HEK293T (cell line): ENCODE measurements at regions not wholly inside any gene's neighbourhood (a gene's known extent, or its start where the extent isn't known, plus 50 kb on each side); places are given as distances from the start of the nearest gene placed in this dataset.

Experiments
- CTCF ChIA-PET: fragments of 350-600 bp; formaldehyde crosslinking; extraction: SDS; loops from one replicate; lab custom pipeline; 2021; ENCODE audit warnings: antibody characterized with exemption, inconsistent platforms; lab: Yijun Ruan, JAX
- POLR2A ChIA-PET: fragments of 350-600 bp; formaldehyde crosslinking; extraction: SDS; loops from one replicate; lab custom pipeline; 2020; ENCODE audit warnings: antibody characterized with exemption, inconsistent platforms; lab: Yijun Ruan, JAX
- DNase-seq: peaks from one replicate; pipeline ENCODE4 v3.0.0; 2012; ENCODE audit warnings: mixed read lengths; ENCODE audit errors: extremely low spot score
- ARNT ChIP-seq: fragments of 450-650 bp; IDR thresholded peaks from 2 replicates; pipeline ENCODE4 v1.6.1; 2017; ENCODE audit warnings: mild to moderate bottlenecking
- BHLHE40 ChIP-seq: fragments of 450-650 bp; IDR thresholded peaks from 2 replicates; pipeline ENCODE4 v1.6.1; 2016; ENCODE audit warnings: mild to moderate bottlenecking, moderate library complexity, borderline replicate concordance
- CTBP1 ChIP-seq: fragments of 450-650 bp; IDR thresholded peaks from 2 replicates; pipeline ENCODE4 v1.6.1; 2016; ENCODE audit warnings: borderline replicate concordance
- ELF4 ChIP-seq: fragments of 450-650 bp; IDR thresholded peaks from 2 replicates; pipeline ENCODE4 v1.6.1; 2017; ENCODE audit warnings: antibody characterized with exemption
- FOXA1 ChIP-seq: fragments of 450-650 bp; IDR thresholded peaks from 2 replicates; pipeline ENCODE4 v1.6.1; 2016; ENCODE audit warnings: mild to moderate bottlenecking
- FOXK2 ChIP-seq: fragments of 450-650 bp; IDR thresholded peaks from 2 replicates; pipeline ENCODE4 v1.6.1; 2016; ENCODE audit warnings: mild to moderate bottlenecking
- FOXM1 ChIP-seq: fragments of 450-650 bp; IDR thresholded peaks from 2 replicates; pipeline ENCODE4 v1.6.1; 2017; ENCODE audit warnings: mild to moderate bottlenecking, borderline replicate concordance
- HDGF ChIP-seq: fragments of 450-650 bp; IDR thresholded peaks from 2 replicates; pipeline ENCODE4 v1.6.1; 2017; ENCODE audit warnings: antibody characterized with exemption, borderline replicate concordance
- L3MBTL2 ChIP-seq: fragments of 450-650 bp; conservative IDR thresholded peaks from 2 replicates; pipeline ENCODE4 v1.6.1; 2016; ENCODE audit warnings: mild to moderate bottlenecking
- LEF1 ChIP-seq: fragments of 450-650 bp; IDR thresholded peaks from 2 replicates; pipeline ENCODE4 v1.6.1; 2017; ENCODE audit warnings: mild to moderate bottlenecking, borderline replicate concordance
- NFRKB ChIP-seq: fragments of 450-650 bp; IDR thresholded peaks from 2 replicates; pipeline ENCODE4 v1.6.1; 2016; ENCODE audit warnings: mild to moderate bottlenecking, moderate library complexity
- PKNOX1 ChIP-seq: fragments of 450-650 bp; IDR thresholded peaks from 2 replicates; pipeline ENCODE4 v1.6.1; 2016
- SP1 ChIP-seq: fragments of 450-650 bp; IDR thresholded peaks from 2 replicates; pipeline ENCODE4 v1.6.1; 2017
- SUZ12 ChIP-seq: fragments of 450-650 bp; IDR thresholded peaks from 2 replicates; pipeline ENCODE4 v1.6.1; 2016; ENCODE audit warnings: mild to moderate bottlenecking
- TARDBP ChIP-seq: fragments of 450-650 bp; IDR thresholded peaks from 2 replicates; pipeline ENCODE4 v1.6.1; 2016
- ZNF384 ChIP-seq: fragments of 450-650 bp; IDR thresholded peaks from 2 replicates; pipeline ENCODE4 v1.6.1; 2016

DNA sequence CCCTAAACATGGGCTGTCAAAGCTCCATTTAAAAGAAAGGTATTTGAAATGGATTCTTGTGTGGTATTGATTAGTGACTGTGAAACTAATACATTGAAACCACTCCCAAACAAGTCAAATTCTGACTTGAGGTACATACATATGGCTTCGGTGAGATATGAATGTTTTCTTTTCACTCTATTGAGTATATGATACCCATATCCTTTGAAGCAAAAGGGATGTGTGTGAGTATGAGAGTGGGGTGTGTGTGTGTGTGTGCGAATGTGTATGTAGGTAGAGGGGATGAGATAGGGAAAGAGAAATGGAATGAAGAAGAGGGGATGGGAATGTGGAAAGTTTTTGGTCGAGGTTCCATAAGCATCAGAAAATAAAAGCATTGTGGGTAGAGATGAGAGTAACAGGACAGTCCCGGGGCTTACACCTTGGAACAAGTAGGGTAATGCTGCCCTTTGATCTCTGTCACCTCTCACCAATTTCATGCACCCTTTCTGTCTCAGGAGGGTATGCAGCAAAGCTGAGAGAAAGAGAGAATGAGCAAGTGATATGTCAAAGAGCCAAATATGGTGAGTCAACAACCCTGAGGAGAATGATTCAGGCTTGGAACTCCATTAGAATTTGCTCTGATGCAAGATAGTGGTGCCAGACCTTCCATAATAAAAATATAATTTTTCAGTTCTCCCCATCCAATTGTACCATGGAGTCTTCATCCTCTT, 64.0 kb upstream of the ZEB2 start:
- TF ChIP-seq FOXA1 (no peak), SUZ12 (no peak), NFRKB (no peak), ARNT (no peak)
- DNase-seq = no peak
- ChIA-PET POLR2A (no interaction called here), CTCF (no interaction called here)

- ChIA-PET POLR2A (no interaction called here), CTCF (no interaction called here)
- TF ChIP-seq HDGF (no peak), SUZ12 (no peak), FOXM1 (no peak), ZNF384 (no peak), LEF1 (no peak)
- DNase-seq = no peak
Observed at GRCh38 chr2:144583381-144583729, 63.4 kb upstream of the ZEB2 start.

GRCh38 chr2:144582651-144583380, 62.9 kb upstream of the ZEB2 start:
- POLR2A ChIA-PET = no interaction called here
- CTCF ChIA-PET = no interaction called here
- TF ChIP-seq LEF1 (no peak), SP1 (no peak), TARDBP (no peak), PKNOX1 (no peak), NFRKB (no peak), L3MBTL2 (no peak), SUZ12 (no peak), FOXM1 (no peak), ARNT (no peak), ZNF384 (no peak), ELF4 (no peak), FOXK2 (no peak), HDGF (no peak), CTBP1 (no peak), BHLHE40 (no peak), FOXA1 (no peak)
- DNase-seq = no peak

GRCh38 chr2:144580521-144581161, 60.7 kb upstream of the ZEB2 start:
- no peak for TF ChIP-seq SUZ12
- no peak for TF ChIP-seq LEF1
- TF ChIP-seq ARNT = no peak
- no peak for TF ChIP-seq FOXM1
- TF ChIP-seq PKNOX1 = no peak
- no peak for TF ChIP-seq TARDBP
- no peak for TF ChIP-seq FOXA1
- no peak for TF ChIP-seq HDGF
- no peak for TF ChIP-seq CTBP1
- TF ChIP-seq SP1 = no peak
- TF ChIP-seq L3MBTL2 = no peak
- TF ChIP-seq ELF4 = no peak
- TF ChIP-seq ZNF384 = no peak
- no peak for TF ChIP-seq BHLHE40
- no peak for TF ChIP-seq FOXK2
- TF ChIP-seq NFRKB = no peak
- DNase-seq = no peak
- ChIA-PET POLR2A (no interaction called here), CTCF (interaction anchor here (0.6 kb wide), 1 partner anchor 1071 kb away, joined by 5 read pairs; no protein-coding TSS in a partner anchor)

DNA sequence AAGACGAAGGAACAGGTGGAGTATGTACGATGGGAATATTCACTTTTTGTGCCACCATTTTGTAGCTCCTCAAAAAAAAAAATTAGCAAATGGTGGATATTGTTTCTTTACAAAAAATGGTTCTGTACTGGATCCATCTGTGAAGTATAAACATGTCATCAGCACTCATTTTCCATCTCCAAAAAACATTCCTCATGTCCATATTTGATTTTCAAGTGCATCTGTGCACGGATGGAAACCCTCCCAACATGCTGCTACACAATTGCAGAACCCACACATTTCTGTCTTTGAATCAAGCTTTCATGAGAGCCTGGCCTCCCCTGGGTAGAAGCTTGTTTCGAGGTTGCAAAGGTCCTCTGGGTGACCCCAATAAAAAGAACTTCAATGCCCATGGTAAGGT, 59.6 kb upstream of the ZEB2 start:
- CTCF ChIA-PET = no interaction called here

DNA sequence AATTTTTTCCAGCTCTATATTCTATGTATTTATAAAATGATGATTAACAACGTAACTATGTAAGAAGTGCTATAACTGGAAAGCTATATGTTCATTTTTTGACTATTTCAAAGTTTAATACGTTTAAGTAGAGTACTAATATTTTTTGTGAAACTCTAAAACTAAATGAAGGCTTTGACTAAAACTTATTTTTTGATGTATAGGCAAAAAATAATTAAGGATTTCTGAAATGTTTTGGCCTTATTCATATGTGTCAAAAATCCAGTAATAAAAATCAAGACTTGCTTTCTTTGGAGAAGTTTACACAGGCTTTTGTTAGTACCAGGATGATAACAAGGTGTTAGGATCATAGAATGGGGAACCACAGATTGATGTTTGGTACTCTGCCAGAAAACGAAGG, 58.2 kb upstream of the ZEB2 start:
- TF ChIP-seq L3MBTL2 (no peak), FOXA1 (no peak), FOXK2 (no peak), SP1 (no peak), SUZ12 (no peak), ARNT (no peak), FOXM1 (no peak), PKNOX1 (no peak), TARDBP (no peak), NFRKB (no peak), ELF4 (no peak), HDGF (no peak)
- ChIA-PET POLR2A (no interaction called here), CTCF (no interaction called here)
- no peak for DNase-seq

More for the DNA sequence above, 59.6 kb upstream of the ZEB2 start:
- TF ChIP-seq ELF4 (no peak), BHLHE40 (no peak), FOXA1 (no peak), HDGF (no peak), ZNF384 (no peak)
- POLR2A ChIA-PET = no interaction called here
- no peak for DNase-seq
